BE2C (cell line): ENCODE measurements at regions not wholly inside any gene's neighbourhood (a gene's known extent, or its start where the extent isn't known, plus 50 kb on each side); places are given as distances from the start of the nearest gene placed in this dataset.

ENCODE experiments used
- DNase-seq: peaks from one replicate; pipeline ENCODE4 v3.0.0-alpha.2; 2020
- H3K27me3 ChIP-seq: fragments of 250-450 bp; sonication (Bioruptor Pico); 2 replicates; pipeline ENCODE4 v1.5.1; 2020; ENCODE audit warnings: mild to moderate bottlenecking
- H3K36me3 ChIP-seq: fragments of 250-450 bp; sonication (Bioruptor Pico); 2 replicates; pipeline ENCODE4 v1.5.1; 2020; ENCODE audit warnings: mild to moderate bottlenecking
- H3K4me1 ChIP-seq: fragments of 250-450 bp; sonication (Bioruptor Pico); 2 replicates; pipeline ENCODE4 v1.5.1; 2020
- H3K4me3 ChIP-seq: 2 replicates; pipeline ENCODE4 v1.5.1; 2011; ENCODE audit warnings: low read depth, low read length
- H3K9me3 ChIP-seq: fragments of 250-450 bp; sonication (Bioruptor Pico); 2 replicates; pipeline ENCODE4 v1.5.1; 2020
- TF ChIP-seq, protein P1 (sequence below): IDR thresholded peaks from 2 replicates; pipeline ENCODE4 v1.5.1; 2012; ENCODE audit warnings: mild to moderate bottlenecking, low read depth, low read length

DNA sequence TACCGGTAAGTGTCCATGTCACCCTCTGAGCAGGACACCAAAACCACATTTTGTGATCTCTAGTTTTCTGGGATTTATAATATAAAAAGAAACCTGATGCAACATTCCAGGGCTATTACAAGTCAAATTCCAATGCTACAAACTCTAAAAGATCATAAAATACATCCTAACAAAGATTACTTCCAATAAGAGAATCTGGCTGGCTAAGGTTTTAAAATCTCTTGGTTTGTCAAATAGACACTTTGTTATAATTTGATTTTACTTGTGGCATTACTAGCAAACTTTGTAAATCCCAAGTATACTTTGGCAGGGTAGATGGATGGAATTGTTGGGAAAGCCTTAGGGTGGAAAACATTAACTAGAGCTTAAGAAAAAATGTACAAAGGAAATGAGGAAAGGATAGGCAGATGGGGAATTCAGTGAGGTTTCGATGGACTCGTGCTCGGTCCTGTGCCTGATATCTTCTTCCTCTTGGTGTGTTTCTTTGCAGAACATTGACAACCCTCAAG is 74.0 kb upstream of the POMP start:
- no peak overlapping the region for H3K4me3 ChIP-seq
- H3K9me3 ChIP-seq = no peaks in the 10 kb centered on the region
- TF ChIP-seq, protein P1, sequence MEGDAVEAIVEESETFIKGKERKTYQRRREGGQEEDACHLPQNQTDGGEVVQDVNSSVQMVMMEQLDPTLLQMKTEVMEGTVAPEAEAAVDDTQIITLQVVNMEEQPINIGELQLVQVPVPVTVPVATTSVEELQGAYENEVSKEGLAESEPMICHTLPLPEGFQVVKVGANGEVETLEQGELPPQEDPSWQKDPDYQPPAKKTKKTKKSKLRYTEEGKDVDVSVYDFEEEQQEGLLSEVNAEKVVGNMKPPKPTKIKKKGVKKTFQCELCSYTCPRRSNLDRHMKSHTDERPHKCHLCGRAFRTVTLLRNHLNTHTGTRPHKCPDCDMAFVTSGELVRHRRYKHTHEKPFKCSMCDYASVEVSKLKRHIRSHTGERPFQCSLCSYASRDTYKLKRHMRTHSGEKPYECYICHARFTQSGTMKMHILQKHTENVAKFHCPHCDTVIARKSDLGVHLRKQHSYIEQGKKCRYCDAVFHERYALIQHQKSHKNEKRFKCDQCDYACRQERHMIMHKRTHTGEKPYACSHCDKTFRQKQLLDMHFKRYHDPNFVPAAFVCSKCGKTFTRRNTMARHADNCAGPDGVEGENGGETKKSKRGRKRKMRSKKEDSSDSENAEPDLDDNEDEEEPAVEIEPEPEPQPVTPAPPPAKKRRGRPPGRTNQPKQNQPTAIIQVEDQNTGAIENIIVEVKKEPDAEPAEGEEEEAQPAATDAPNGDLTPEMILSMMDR = no peak
- H3K36me3 ChIP-seq = no peaks in the 10 kb centered on the region
- DNase-seq = no peak
- no peaks in the 10 kb centered on the region for H3K27me3 ChIP-seq
- H3K4me1 ChIP-seq = no peaks in the 10 kb centered on the region

DNA sequence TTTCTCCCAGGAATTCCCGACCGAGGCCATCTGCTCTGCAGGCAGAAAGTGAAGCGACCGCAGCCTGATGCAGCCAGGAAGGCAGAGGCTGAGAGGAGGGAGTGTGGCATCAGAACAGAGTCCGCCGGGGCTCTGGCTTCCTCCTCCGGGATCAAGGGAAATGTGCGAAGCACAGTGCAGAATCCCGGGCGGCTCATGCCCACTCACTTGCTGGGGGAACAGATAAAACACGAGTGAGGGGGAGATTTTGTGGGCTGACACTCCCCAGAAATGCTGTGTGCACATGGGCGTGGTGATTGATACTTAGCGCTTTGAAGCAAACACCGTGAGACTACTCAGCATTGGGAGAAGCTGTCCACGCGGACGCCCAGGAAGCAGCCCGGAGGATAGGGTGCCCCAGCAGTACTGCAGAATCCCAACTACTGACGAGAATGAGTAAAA is 75.3 kb upstream of the POMP start:
- TF ChIP-seq, protein P1 = no peak
- no peaks in the 10 kb centered on the region for H3K36me3 ChIP-seq
- no peak overlapping the region for H3K4me3 ChIP-seq
- H3K4me1 ChIP-seq = no peaks in the 10 kb centered on the region
- no peak for DNase-seq
- H3K9me3 ChIP-seq = no peaks in the 10 kb centered on the region
- H3K27me3 ChIP-seq = no peaks in the 10 kb centered on the region

DNA sequence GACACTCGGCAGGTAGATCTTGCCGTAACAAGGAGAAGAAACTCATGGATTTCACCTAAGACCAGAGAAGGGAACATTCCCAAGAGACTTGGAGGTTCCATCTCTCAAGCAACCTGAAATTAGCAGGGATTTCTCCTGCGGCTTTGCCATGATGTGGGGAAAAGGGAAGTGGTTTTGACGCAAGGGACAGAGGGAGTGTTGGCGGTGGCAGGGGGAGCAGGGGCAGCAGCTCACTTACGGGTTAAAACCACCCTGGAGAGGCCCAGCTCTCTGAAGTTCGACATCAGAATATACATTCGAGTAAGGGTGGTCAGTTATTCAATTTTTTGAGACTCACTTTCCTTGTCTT is 76.1 kb upstream of the POMP start:
- no peaks in the 10 kb centered on the region for H3K27me3 ChIP-seq
- H3K4me1 ChIP-seq = no peaks in the 10 kb centered on the region
- H3K9me3 ChIP-seq = no peaks in the 10 kb centered on the region
- no peak for DNase-seq
- TF ChIP-seq, protein P1 = no peak
- H3K36me3 ChIP-seq = no peaks in the 10 kb centered on the region
- H3K4me3 ChIP-seq = no peak overlapping the region

DNA sequence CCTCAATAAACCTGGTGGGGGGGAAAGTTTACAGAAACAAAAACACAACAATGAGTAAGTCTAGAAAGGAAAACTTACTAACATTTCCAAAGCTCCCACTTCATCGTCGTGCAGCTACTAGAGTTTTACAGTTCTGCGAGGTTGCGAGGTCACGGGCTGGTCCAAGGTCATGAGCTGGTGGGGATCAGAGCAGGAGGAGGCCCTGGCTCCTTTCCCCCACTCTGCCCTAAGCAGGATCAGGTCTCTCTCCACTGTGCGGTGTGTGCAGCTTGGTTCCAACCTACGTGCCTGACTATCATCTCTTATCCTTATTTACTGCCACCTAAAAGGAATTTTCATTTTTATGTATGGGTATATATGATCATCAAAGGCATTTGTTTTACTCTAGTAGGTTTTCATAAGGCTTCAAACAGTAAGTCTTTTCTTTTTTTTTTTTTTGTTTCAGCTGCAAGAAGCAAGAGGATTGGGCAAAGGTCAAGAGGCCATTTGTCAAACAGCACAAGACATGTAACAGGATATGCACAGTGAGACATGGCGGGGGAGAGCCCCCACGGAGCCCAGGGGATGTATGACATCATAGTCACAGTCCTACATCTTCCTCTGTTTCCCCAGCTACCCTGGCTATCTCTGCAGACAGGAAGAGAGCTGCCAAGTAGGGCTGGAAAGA is 76.6 kb upstream of the POMP start:
- Histone ChIP-seq H3K27me3 (no peaks in the 10 kb centered on the region), H3K36me3 (no peaks in the 10 kb centered on the region), H3K4me3 (no peak overlapping the region), H3K4me1 (no peaks in the 10 kb centered on the region), H3K9me3 (no peaks in the 10 kb centered on the region)
- DNase-seq = no peak
- TF ChIP-seq, protein P1 = no peak

DNA sequence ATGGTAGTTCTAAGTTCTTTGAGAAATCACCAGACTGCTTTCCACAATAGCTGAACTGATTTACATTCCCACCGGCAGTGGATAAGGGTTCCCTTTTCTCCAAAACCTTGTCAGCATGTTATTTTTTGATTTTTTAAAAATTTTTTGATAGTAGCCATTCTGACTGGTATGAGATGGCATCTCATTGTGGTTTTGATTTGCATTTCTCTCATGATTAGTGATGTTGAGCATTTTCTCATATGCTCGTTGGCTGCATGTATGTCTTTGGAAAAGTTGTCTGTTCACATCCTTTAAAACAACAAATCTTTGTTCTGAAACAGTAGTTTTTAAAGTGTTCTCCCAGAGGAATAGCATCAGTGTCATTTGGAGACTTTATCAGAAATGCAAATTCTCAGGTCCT is 77.5 kb upstream of the POMP start:
- H3K27me3 ChIP-seq = no peaks in the 10 kb centered on the region
- DNase-seq = no peak
- H3K9me3 ChIP-seq = no peaks in the 10 kb centered on the region
- no peaks in the 10 kb centered on the region for H3K4me1 ChIP-seq
- TF ChIP-seq, protein P1 = no peak
- no peak overlapping the region for H3K4me3 ChIP-seq
- H3K36me3 ChIP-seq = no peaks in the 10 kb centered on the region

DNA sequence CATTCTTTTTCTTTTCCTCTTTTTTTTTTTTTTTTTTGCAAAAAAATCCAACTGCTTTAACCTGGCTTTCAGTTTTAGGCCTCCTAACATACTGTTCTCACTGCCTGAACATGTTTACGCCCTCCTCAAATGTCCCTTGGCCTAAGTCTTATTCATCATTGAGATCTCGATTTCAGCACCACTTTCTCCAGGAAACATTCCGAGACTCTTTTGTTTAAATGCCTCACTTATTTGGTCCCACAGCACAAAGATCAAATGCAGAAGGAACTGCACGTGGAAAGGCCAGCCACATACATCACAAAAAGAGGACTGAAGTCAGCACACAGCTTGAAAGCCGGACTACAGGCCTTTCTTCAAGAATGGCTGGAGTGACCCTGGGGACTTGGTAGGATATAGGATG is 79.2 kb upstream of the POMP start:
- Histone ChIP-seq H3K36me3 (no peaks in the 10 kb centered on the region), H3K4me3 (no peak overlapping the region), H3K27me3 (no peaks in the 10 kb centered on the region), H3K4me1 (no peaks in the 10 kb centered on the region), H3K9me3 (no peaks in the 10 kb centered on the region)
- TF ChIP-seq, protein P1 = no peak
- DNase-seq = no peak
